Limb (tissue), 2 donors: ENCODE measurements at regions not wholly inside any gene's neighbourhood (a gene's known extent, or its start where the extent isn't known, plus 50 kb on each side); places are given as distances from the start of the nearest gene placed in this dataset.
"Not testable (repeated sequence)": the region's sequence is repeated elsewhere in the genome, so short reads cannot be mapped to it uniquely, and the experiment has no call there.

Experiments
- DNase-seq, 2 donors: peaks; one replicate each; pipeline ENCODE4 v3.0.0-alpha.2; 2016; ENCODE audit errors: extremely low spot score in 2 of 2

- DNase-seq, result no peak
These were observed 311.4 kb downstream of the SHQ1 start for GRCh38 chr3:72536878-72537267.

GRCh38 chr3:72536206-72536877 lies 311.9 kb downstream of the SHQ1 start:
- DNase-seq, result no peak

- DNase-seq, result peak; percentile 20 to 50
These were observed 312.5 kb downstream of the SHQ1 start for GRCh38 chr3:72535772-72536171.

DNA sequence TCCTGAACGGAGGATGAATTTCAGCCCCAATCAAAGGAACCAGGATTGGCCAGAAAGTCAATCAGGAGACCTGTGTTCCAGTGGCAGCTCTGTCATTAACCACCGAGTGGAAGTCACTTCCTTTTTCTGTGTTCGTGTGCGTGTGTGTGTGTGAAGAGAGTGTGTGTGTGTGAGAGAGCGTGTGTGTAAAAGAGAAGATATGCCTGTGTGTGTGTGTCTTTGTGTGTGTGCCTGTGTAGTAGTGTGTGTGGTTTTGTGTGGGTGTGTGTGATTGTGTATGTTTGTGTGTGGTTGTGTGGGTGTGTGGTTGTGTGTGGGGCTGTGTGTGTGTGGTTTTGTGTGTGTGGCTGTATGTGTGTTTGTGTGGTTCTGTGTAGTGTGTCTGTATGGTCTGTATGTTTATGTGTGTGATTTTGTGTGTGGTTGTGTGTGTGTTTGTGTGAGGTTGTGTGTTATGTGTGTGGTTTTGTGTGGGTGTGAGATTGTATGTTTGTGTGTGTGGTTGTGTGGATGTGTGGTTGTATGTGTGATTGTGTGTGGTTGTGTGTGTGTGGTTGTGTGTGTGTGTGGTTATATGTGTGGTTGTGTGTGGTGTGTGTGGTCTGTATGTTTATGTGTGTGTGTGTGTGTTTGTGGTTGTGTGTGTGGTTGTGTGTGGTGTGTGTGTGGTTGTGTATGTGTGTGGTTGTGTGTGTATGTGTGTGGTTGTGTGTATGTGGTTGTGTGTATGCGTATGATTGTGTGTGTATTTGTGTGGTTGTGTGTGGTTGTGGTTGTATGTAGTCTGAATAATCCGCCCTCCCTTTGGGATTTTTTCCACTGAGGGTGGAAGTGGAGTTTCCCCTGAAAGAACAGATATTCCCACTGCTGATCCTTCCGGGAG lies 314.4 kb downstream of the SHQ1 start:
- no peak for DNase-seq

DNA sequence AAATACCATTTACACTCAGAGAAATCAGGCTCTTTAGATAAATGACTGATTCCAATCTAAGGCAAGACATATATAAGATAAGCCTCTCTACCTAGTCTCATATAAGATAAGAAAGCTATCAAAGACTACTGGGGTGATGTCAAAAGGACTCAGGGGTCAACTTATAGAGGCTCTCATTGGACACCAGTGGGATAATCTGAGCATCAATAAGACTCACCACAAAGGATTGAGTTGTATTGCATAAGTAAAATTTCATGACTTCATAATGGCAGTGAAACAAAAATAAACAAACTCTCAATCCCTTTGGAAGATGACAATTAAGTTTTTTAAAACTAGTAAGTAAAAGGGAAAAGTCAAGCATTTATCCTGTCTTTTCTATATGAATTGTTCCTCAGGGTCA lies 317.8 kb downstream of the SHQ1 start:
- DNase-seq, result no peak

DNA sequence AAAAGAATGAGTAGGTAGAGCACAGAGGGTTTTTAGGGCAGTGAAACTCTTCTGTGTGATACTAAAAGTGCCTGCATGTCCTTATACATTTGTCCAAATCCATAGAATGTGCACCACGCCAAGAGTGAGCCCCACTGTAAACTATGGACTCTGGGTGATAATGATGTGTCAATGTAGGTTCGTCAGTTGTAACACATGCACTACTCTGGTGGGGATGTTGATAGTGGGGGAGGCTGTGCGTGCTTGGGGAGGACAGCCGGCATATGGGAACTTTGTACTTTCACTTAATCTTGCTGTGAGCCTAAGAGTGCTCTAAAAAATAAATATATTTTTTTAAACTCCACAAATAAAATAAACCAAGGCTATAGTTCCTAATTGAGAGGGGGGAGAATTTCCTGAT lies 319.2 kb downstream of the SHQ1 start:
- DNase-seq, result no peak

GRCh38 chr3:72523429-72524151 lies 324.7 kb downstream of the SHQ1 start:
- no peak for DNase-seq

- DNase-seq, result no peak
These were observed 327.4 kb downstream of the SHQ1 start for GRCh38 chr3:72520690-72521308.

- DNase-seq, result no peak
These were observed 328.2 kb downstream of the SHQ1 start for GRCh38 chr3:72519946-72520604.

DNA sequence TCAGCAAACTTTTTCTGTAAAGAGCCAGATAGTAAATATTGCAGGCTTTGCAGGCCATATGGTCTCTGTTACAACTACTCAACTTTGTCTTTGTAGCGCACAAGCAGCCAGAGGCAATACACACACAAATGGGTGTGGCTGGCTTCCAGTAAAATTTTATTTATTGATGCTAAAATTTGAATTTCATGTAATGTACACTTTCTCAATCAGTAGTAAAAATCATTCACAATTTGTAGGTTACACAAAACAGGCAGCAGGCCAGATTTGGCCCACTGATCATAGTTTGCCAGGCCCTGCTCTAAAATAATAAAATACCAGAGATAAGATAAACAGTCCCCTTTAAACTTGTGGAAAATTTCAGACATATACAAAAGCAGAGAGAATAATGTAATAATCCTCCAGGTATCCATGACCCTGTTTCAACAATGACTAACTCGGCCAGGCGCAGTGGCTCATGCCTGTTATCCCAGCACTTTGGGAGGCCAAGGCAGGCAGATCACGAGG lies 330.3 kb downstream of the SHQ1 start:
- DNase-seq, result peak in 1 of 2 donors; percentile 15

DNA sequence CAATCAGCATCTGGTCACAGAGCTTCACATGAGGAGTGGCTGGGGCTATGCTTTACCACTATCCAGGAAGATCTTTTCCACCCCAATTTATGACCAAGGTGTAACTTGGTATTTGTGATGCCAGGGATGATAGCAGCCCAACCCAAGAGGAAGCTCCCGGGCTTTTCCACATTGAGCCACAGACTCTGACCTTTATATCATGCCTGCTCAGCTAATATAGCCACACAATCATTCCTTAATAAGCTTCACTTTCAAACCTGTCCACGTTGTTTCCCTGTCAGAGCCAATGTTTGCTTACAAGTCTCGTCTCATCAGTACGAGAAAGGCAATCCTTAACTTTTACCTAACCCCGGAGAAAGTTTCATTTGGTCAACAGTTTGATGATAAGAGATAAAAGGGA lies 330.9 kb downstream of the SHQ1 start:
- no peak for DNase-seq

- DNase-seq, result no peak
These were observed 331.9 kb downstream of the SHQ1 start for GRCh38 chr3:72516361-72516760.

DNA sequence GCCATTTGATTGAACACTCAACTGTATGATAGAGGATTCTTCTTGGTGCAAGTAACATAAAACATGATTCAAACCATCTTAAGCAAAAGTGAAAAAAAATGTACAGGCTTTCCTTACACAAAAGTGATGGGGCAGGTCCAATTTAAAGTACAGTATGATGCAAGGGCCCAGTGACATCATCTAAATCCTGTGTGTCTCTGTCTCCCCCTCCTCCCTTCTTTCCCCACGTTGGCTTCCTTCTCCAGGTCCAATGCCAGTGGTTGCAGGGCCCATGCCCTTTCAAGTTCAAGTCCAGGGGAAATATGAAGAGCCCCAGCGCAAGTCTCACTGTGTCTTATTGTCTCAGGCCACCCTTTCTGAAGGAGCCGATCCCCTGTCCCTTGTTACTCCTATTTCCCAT lies 332.3 kb downstream of the SHQ1 start:
- no peak for DNase-seq

- no peak for DNase-seq
These were observed 333.0 kb downstream of the SHQ1 start for GRCh38 chr3:72515281-72515680.

- no peak for DNase-seq
These were observed 338.0 kb downstream of the SHQ1 start for GRCh38 chr3:72510247-72510646.

DNA sequence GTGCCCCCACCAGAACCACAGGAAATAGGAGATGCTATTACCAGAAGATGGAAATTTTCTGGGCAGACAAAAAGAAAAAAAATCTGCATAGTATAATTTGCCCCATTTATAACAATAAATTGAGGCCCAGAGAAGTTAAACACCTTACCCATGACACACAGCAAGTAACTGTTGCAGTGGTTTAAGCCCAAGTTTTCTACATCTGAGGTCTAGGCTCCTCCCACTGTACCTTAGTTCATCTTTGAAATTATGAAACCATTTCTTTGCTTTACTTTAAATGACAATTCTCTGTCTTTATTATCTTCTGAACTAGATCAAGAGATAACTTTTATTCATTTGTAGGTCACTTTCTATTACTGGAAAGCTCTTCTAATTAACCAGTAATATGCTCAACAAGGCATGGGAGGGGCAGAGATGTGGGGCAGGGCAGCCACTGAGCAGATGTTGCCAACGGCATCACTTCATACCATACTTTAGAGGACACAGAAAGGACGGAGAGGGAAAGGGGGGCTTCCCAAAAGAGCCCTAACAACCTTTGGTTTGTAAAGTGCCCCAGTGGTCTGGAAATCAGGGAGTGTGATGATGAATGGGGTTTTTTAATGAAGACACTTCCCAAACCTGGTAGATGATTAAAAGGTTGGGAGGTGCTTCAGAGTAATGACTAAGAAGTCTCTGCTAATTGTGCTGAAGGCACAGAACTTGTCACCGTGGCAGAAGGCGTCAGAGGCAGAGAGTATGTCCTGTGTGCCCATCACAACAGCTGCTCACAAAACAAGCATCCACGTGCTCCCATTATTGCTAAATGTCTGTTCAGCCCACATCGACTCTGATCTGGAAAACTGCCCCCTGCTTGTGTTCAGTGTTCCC lies 342.5 kb downstream of the SHQ1 start:
- no peak for DNase-seq

GRCh38 chr3:72497501-72497900 lies 350.7 kb downstream of the SHQ1 start:
- DNase-seq, result not testable (repeated sequence)

DNA sequence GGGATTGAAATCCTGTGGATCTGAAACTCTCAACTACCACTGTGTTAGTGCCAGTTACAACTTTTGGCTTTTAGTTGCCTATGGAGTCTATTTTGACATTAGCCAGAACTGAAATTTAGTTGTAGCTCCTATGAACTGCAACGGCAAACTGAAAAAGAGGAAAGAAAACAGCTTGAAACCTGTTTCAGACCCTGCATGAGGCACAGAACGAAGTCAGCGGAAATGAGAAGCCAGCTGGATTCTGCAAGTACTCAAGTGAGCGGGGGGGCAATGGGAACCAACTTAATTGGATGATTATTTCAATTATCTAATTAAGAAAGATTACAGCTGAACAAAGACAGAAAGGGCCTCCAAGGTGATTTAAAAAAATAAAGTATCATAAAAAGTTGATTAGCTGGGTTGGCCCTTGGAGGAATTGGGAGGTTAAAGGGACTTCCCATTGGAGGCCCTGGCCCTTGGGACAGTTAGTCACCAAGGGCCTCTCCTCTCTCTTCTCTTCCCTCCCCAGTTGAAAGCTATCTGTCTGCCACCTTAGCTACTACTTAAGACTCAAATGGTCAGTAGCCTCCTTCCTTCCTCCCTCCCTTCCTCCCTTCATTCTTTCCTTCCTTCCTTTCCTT lies 352.1 kb downstream of the SHQ1 start:
- DNase-seq, result no peak

DNA sequence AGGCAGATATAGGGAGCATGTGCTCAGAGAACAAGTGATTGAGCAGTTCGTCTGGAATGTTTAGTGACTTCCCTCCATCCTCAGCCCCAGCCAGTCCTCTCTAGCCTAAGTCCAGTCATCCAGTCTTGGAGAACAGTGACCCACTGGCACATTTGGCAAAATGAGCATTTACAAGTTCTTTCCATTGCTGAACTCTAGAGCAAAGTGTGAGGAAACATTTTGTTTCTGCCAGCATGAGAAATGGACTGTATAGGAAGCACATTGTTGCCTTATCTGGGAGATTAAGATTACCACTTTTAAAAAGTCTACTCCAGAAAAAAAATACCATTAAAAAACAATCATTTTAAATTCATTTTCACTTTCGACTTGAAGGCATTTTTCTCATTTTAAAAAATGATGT lies 353.6 kb downstream of the SHQ1 start:
- no peak for DNase-seq

GRCh38 chr3:72494130-72494529 lies 354.1 kb downstream of the SHQ1 start:
- DNase-seq, result no peak
